HG03060 (cell line): ENCODE measurements at regions not wholly inside any gene's neighbourhood (a gene's known extent, or its start where the extent isn't known, plus 50 kb on each side); places are given as distances from the start of the nearest gene placed in this dataset.
"Not testable (repeated sequence)": the region's sequence is repeated elsewhere in the genome, so short reads cannot be mapped to it uniquely, and the experiment has no call there.

Experiments
- ATAC-seq: cut with Tn5 transposase; IDR thresholded peaks from one replicate; pipeline ENCODE4 v1.9.1; 2021; ENCODE audit warnings: low read depth, moderate number of reproducible peaks; ENCODE audit not compliant: unreplicated experiment

GRCh38 chr6:9172096-9172495 lies 736.8 kb upstream of the SLC35B3 start:
- no peak for ATAC-seq

- no peak for ATAC-seq
These were observed 733.3 kb upstream of the SLC35B3 start for GRCh38 chr6:9168669-9169068.

DNA sequence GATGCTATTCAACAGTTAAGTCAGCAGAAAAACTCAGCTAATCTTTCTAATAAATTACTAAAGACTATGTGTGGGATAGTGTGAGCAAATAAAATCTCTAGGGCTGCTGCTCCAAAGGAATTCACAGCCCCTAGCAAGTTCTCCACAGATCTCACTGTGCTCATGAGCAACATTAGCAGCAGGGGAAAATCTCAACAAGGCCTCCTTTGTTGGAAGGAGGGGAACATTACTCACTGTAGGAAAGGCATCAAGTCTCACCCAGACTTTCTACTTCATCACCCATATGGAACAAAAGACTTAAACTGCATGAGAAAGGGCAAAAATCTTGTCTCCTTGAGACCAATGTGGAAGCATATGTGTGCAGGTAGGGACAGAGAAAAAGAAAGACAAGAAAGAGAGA lies 726.4 kb upstream of the SLC35B3 start:
- no peak for ATAC-seq

DNA sequence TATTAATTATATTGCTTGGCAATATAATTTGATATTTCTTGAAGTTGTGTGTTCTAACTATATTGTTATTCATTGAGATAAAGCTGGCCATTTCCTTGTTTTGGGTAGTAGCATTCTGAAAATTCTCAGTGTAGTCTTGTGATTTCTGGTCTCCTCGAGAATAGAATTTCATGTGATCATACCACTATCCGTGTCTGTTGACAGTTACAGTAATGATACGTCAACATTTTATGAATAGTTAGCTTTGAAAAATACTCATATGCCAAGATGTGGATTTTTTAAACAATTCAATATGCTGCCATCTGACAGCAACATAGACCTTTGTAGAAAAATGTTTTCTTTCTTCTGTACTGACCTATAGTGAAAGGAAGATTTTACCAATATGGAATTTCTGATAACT lies 723.7 kb upstream of the SLC35B3 start:
- no peak for ATAC-seq

- no peak for ATAC-seq
These were observed 720.5 kb upstream of the SLC35B3 start for GRCh38 chr6:9155836-9156235.

DNA sequence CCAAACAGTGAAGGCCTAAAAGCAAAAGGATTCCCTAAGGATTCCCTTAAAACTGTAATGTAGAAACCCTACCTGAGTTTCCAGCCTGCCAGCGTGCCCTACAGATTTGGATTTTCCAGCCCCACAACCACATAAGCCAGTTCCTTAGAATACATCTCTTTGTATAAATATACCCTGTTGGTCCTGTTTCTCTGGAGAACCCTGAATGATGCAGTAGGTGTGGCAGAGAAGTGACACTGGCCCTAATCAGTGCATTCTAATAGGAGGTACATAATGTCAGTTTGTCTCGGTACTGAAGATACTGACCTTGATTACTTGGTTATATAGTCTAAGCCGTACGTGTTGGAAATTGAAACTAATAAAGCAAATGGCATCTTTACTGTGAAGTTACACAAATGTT lies 707.8 kb upstream of the SLC35B3 start:
- ATAC-seq: no peak

DNA sequence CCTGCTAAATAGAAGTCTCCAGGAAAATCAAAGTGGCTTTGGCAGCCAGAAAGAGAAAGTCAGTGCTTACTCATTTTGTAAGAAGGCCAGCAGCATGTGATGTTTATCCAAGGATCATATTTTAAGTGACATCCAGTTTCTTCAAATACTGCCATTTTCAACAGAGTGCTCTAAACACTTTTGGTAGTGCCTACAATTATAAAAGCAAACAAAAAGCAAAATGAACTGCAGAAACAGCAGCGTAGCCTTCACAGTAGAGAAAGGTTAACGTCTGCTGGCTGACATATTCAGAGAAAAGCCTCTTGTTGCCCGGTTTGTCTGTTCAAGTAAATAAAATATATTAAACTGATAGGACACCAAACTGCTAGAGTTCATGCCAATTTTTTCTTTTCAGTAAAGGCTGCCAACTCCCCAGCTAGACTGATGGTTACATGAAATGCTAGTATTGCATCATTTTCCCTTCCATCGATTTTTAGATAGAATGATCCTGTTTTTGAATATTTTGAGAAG lies 705.7 kb upstream of the SLC35B3 start:
- no peak for ATAC-seq

GRCh38 chr6:9140172-9140571 lies 704.8 kb upstream of the SLC35B3 start:
- no peak for ATAC-seq

DNA sequence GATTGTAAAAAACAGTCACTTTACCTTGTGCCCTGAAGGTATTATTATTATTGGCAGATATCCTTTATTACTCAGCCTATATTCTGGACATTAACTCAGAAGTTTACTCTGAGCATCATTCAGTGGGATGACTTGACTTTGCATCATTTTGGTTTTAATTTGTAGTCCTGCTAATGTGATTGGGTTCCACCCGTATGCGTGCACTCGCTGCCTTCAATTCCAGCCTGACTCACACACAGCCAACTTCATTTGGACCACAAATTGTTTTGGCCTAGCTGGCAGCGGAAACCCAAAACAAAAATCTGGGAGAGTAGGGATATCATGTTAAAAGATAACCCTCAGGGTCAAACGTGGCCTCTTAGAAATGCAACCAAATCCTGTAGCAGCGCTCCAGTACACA lies 704.4 kb upstream of the SLC35B3 start:
- ATAC-seq: no peak

DNA sequence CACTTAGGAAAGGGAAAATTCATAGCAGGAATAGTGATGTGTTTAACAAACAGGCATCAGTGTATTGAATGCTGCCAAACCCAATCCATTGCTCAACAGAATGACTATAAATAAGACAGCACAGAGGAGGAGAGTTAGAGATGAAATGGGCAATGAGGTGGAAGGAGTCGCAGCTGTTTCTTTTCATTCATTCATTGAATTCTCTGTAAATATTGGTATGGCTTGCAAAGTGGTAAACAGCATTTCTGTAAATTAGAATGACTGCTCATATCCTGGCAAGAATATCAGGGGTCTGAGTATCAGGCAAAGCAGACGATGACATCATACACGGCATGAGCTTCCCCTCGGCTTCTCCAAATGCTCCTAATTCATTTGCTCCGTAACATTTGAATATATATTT lies 703.6 kb upstream of the SLC35B3 start:
- ATAC-seq: no peak

- ATAC-seq: no peak
These were observed 700.9 kb upstream of the SLC35B3 start for GRCh38 chr6:9136141-9136822.

- ATAC-seq: no peak
These were observed 696.3 kb upstream of the SLC35B3 start for GRCh38 chr6:9131616-9132015.

DNA sequence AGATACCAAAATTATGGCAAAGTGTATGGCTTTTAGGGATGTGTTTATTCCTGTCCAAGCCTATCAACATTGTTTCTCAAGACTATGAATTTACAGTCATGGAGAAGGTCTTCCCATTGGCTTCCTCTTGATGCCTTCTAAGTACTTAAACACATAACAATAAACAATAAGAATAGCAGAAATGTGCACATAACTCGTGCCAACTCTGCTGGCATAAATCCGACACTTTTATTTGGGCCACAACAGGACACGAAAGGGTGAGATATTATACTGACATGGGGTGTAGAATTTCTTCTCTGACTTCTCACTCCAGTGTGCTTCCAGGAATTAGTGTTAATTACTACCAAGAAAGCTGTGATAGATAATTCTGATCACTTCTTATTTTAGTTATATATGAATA lies 695.9 kb upstream of the SLC35B3 start:
- no peak for ATAC-seq

DNA sequence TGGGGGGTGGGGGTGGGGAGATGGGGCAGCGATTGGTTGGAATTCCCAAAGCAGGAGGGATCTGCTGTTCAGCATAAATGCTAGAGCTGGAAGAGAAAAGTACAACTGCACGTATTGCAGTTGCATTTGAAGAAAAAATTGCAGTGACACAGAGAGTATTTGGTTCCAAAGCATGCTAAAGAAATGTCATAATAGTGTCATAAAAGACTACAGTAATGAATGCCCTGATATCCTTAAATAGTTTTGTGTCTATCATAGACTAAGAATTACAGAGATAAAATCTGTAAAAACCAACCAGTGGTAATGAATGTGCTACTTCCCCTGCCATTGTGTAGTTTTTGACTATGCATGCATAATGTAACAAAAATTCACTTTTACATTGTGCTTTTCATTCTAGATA lies 693.6 kb upstream of the SLC35B3 start:
- no peak for ATAC-seq

DNA sequence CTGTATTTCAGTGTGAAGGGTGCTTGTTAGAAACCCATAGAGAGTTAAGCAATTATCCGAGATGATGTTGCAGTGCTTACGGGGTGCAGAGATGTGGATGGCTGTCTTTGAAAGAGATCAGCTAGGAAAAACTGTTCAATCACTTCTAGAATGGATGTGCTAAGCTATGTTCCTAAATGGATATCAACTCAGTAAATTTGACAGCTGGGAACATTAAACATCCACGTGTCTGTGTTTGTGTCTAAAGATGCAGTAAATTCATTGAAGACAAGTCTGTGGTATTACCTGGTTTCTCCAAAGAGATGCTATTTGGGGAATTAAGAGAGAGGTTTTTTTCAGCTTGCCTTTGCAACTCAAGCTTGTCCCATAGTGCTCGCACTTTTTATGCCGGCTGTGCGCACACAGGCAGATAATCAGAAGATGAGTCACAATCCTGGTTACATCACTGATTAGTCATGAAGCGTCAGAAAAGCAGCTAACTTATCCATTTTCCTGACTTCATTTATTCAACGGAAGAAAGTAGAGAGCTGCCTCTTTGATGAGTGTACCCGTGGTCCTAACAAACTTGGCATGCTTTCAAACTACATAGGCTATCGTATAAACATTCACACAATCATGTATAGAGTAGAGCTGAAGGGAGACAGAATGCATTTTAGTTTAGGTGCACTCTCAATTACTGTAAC lies 691.7 kb upstream of the SLC35B3 start:
- ATAC-seq: no peak

DNA sequence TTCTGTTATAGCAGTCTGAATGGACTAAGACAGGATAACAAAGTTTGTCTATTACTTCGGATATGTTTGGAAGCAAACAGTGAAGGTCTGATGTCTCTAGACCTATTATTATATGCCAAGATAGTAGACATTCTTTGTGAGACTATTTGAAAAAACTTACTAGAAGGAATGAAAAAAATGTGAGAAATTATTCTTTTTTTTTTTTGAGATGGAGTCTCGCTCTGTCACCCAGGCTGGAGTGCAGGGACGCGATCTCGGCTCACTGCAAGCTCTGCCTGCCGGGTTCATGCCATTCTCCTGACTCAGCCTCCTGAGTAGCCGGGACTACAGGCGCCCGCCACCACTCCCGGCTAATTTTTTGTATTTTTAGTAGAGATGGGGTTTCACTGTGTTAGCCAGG lies 690.7 kb upstream of the SLC35B3 start:
- not testable (repeated sequence) for ATAC-seq

DNA sequence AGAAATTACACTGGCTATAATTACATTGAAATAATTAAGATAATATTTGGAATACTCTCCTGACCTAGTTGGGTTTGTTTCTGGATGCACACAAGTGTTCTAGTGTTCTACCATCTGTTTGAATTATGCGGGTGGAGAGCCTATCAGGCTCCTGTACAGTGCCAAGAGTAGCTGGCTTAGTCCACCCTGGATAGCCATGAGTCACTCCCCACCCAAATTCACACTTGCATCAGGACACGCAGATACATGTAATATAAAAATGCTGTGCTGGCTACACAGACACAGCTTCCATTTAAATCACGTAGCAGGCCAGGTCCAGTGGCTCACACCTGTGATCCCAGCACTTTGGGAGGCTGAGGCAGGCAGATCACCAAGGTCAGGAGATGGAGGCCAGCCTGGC lies 686.2 kb upstream of the SLC35B3 start:
- no peak for ATAC-seq

- ATAC-seq: no peak
These were observed 680.7 kb upstream of the SLC35B3 start for GRCh38 chr6:9116026-9116425.

DNA sequence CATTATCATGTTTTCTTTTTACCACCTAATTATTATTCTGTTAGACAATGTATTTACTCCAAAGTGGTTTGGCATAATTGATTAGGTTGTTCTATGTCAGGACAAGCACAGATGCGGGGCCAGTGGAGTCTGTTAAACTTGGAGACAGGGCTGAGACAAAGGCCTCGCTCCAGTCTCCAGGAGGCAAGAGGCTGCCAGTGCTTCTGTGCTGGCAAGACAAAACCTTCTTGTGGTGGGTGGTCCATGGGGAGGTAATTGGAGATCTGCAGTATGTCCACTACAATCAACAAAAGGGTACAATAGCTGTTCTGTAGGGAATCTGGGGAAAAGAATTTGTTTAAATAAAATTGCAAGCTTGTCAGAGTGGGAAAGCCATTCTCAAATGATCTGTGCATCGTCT lies 677.2 kb upstream of the SLC35B3 start:
- ATAC-seq: no peak

DNA sequence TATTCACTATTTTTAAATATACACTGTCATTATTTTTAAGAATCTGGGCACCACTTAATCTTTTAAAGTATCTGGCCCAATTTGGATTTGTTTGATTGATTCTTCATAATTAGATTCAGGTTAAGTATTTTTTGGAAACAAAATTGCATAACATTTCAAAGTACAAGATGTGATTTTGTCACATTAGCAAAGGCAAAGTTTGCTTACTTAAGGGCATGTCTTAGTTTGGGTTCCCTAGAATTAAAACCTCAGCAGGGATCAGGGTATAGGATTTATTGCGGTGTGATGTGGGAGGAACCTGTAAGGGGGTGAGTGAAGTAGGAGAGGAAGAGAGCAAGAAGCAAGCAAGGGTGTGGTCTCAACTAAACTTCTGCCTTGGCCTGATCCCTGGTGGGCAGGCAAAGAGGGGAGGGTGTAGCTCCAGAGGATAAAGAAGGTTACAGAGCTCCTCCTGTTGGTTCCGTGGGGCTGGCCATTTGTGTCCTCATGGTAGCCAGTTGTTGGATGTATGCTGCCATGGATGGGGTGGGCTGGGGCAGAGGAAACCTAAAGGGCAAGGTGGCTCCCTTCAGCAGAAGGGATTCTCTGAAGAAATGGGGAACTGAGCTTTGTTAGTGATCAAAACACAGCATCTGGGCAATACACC lies 668.7 kb upstream of the SLC35B3 start:
- no peak for ATAC-seq

DNA sequence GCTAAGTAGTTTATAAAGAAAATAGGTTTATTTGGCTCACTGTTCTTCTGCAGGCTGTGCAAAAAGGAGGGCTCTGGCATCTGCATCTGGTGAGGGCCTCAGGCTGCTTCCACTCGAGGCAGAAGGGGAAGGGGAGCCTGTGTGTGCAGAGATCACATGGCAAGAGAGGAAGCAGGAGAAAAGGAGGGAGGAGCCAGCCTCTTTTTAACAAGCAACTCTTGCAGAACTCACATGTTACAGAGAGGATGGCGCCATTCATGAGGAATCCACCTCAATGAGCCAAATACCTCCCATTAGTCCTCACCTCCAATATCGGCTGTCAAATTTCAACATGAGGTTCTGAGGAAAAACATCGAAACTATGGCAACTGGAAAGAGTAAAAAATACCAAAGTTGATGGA lies 666.6 kb upstream of the SLC35B3 start:
- no peak for ATAC-seq
